GM18907 (cell line): ENCODE measurements at regions not wholly inside any gene's neighbourhood (a gene's known extent, or its start where the extent isn't known, plus 50 kb on each side); places are given as distances from the start of the nearest gene placed in this dataset.
"Not testable (repeated sequence)": the region's sequence is repeated elsewhere in the genome, so short reads cannot be mapped to it uniquely, and the experiment has no call there.

Experiments
- ATAC-seq: cut with Tn5 transposase; IDR thresholded peaks from one replicate; pipeline ENCODE4 v1.9.1; 2021; ENCODE audit warnings: mild to moderate bottlenecking, moderate library complexity; ENCODE audit not compliant: unreplicated experiment

DNA sequence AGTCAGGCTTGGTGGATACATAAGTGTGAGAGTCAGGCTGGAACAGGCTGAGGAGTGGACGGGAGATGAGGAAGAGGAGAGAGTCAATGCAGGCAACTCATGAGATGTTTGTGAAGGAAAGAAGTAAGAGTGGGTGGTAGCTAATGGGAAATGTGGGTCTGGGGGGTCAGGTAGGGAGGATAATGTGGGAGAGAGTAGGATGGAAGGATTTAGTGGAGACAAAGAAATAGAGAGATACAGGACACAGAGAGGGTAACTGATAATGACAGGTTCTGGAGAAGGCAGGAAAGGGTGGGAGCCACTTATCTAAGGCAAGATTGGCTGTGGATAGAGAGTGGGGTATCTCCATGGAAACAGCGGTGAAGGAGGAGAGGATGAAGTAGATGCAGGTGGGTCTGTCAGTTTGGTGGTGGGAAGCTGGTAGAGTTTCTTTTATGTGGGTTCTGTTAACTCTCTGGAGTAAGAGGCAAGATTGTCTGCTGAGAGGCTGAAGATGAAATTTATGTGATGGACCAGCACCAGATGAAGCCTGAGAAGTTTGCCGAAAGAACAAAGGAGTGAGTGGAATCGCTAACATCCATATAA lies 190.6 kb upstream of the SPRED2 start:
- ATAC-seq = no peak

DNA sequence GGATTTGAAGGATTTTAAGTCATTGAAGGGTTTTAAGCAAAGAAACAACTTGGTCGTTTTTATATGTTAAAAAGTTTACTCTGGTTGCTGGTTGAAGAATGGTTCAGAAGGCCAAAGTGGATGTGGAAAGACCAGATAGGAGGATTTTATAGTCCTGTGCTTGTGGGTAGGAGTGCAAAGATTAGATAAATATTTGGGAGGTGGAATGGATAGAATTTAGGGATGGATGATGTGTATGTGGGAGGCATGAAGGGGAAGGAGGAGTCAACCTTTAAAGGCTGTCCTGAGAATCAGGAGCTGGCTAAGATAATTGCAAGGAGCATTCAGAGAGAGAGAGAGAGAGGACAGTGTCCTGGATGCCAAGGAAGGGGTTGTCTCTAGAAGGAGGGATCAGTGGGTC lies 190.1 kb upstream of the SPRED2 start:
- ATAC-seq = no peak

DNA sequence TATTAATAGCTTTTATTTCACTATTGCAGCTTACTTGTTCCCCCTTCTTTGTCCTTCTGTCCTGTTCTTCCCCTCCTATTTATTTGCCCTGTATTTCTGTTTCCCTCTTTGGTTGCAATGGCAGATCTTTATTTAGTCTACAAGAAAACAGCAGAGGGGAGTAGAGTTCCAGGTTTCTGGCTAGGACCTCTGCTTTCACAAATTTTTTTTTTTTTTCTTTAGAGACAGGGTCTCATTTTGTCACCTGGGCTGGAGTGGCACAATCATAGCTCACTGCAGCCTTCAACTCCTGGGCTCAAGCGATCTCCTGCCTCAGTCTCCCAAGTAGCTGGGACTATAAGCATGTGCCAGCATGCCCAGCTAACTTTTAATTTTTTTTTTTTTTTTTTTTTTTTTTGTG lies 188.1 kb upstream of the SPRED2 start:
- ATAC-seq = no peak

DNA sequence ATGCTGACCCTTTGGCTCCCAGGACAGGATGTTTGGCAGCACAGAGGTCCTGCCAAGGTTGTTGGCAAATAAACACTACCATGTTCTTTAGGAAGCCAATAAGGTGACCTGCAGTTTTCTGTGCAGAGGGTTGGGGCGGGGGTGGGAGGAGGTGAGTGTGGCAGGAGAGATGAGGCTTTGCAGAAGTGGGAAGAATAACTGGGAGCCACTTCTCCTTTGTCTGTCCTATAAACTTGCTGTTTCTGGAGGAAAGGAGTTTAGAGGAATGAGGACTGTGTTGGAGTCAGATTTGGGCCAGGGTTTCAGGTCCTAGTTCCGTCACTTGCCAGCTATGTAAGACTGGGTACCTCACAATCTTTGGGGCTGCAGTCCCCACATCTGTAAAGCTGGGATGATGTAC lies 187.6 kb upstream of the SPRED2 start:
- no peak for ATAC-seq

DNA sequence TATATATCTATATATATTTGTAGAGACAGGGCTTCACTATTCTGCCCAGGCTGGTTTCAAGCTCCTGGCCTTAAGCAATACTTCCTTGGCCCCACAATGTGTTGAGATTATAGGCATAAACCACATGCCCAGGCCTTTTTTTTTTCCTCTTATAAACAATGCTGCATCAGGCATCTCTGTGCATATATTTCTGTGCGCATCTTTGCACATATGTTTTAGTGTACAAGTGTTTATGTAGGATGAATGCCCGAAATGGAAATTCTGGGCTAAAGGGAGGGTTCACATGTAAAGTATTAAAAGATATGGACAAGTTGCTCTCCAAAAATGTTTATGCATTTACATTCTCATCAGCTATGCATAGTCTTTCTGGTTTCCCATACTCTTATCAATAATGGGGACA lies 183.2 kb upstream of the SPRED2 start:
- no peak for ATAC-seq

DNA sequence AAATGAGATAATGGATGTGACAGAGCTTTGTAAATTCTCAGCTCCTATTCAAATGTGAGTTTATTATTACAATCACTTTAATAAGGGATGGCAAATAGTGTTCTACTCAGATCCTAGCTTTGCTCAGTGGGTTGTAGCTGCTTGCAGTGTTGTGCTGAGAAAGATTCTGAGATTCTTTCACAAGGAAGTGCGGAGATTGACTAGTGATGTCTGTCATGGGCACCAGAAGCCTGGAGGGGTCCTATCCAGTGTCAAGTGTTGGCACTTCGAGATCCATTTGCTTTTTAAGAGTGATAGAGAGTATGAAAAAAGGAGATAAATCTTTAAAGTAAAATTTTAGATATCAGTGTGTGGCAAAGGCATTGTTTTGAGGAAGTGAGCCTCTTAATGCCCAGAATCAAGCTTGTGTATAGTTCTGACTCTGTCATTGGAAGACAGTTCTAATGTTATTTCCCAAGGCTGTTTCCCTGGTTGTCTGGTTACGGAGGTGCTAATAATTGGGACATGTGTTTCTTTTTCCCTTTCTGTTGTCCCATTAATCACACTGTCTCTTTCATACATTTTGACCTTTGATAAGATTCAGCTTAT lies 181.7 kb upstream of the SPRED2 start:
- no peak for ATAC-seq

DNA sequence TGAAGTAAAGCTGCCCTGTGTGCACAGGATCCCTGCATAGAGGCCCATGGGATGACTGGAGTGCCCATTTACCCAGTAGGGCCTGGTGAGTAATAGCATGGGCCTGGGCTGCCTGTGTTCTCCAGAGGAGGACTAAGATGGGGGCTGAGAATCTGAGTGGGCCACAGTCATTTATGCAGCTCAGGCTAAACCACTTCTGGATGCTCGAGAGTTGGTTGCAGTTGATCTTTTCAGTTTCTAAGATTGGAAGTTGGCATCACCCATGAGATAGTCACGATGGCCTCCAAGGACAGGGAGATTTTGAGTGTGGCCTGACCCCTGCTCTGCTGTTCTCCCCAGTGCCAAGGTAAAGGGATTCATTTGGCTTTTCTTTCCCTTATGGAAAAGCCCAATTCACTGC lies 179.1 kb upstream of the SPRED2 start:
- ATAC-seq = no peak

DNA sequence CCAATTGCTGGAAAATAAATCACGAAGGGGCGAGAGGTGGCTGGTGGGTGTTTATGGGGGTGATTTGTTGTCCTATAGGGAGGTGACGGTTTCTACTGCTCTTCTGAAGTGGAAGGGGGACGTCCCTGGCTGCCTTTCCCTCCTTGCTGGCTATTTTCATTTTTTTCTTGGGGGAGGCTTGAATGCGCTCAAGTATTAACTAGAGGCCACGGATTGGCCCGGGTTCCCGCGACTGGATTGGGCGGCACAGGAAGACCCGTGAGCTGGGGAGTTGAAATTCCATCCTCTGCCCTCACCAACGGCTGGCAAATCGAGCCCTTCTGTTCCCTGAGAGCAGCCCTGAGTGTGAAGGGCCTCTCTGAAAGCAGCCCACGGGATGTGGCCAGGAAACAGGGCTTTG lies 176.5 kb upstream of the SPRED2 start:
- no peak for ATAC-seq

DNA sequence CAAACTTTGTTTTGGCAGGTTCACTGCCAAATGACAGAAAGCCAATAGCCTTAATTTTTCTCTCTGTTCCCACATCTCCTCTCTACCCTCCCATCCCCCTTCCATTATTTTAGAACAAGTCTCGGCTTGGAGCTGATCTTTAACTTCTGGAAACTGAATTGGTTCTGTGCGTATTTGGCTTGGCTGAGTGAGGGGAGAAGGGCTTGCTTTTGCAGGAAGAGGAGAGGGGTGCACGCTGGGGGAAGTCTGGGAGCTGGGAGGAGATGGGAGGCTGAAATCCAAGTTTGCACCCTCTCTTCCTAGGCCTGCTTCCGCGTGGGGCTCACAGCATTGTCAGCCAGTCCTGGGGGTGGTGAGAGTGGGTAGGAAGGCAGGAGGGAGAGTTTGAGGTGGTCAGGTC lies 176.1 kb upstream of the SPRED2 start:
- no peak for ATAC-seq

DNA sequence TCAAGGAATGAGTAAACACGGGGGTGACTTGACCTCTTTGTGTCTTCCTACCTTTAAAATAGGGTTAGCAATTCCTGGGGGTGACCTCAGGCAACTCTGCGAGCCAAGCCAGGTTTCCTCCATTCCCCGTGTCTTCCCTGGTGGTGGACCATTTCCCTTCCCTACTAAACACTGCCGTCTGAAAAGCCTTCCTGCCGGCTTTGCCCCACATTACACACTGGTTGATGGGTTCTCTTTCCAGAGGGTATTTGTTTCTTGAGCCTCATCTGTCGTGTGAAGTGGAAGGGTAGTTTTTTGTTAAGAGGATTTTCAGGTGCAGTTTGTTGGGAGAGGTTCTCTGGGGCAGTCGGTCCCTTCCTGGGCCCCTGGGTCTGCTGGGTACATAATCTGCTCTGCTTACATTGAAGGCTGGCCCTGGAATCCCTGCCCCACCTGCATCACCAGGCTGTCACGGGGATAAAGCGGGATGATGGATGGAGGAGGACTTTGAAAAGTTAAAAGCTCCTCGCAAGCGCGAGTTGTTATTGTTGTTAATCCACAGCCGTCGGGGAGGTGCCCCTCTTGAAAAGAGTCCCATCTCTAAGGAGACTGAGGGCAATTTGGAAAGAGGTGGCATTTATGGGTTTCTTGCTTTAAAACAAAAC lies 175.4 kb upstream of the SPRED2 start:
- no peak for ATAC-seq

DNA sequence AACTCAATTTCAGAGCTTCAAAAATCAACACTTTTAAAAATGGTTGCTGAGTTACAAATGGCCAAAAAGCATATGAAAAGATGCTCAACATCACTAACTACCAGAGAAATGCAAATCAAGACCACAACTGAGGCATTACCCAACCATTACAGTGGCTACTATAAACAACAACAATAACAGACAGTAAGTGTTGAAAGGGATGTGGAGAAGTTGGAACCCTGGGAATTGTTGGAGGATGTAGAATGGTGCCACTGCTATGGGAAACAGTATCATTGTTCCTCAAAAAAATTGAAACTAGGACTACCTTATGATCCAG lies 173.3 kb upstream of the SPRED2 start:
- no peak for ATAC-seq

DNA sequence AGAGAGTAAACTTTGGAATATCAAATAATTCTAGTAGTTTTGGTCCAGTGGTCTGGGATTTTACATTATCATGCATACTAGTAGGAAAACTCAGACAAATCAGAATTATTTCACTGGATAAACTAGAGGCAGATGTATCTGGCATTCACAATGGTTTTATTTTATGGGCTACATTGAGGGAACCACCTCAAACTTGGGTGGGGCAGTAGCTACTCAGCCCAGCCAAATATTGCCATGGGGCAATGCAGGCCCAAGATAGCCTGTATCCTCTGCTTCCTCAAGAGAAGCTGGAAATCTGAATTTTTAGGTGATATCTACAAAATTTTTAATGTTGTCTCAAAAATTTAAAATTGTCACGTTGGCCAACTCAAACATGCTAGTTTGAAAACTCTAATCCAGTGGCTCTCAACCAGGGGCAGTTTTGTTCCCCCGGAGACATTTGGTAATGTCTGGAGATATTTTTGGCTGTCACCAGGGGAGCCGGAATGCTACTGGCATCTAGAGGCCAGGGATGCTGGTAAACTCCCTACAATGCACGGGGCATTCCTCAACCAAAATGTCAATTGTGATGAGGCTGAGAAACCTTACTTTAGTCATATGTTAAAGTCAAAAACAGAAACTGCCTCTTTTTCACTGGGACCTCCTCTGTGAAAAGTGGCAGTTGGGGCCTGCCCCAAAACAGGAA lies 172.8 kb upstream of the SPRED2 start:
- no peak for ATAC-seq

DNA sequence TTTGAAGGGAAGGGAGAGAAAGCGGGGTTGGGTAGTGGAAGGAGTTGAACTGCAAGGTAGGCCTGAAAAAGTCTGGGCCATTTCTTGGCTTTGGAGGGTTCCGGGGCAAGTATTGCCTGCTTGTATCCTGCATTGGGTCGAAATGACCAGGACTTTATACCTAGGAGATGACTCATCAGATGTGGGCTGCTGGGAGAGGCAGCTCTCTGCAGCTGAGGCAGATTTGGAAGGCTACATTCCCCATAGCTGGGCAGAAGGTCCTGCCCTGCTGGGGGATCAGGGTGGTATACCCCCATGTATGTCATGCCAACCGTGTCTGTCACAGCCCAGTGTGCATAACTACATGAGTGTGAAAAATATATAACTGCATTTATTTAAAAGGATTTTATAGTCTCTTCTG lies 171.8 kb upstream of the SPRED2 start:
- ATAC-seq = no peak

DNA sequence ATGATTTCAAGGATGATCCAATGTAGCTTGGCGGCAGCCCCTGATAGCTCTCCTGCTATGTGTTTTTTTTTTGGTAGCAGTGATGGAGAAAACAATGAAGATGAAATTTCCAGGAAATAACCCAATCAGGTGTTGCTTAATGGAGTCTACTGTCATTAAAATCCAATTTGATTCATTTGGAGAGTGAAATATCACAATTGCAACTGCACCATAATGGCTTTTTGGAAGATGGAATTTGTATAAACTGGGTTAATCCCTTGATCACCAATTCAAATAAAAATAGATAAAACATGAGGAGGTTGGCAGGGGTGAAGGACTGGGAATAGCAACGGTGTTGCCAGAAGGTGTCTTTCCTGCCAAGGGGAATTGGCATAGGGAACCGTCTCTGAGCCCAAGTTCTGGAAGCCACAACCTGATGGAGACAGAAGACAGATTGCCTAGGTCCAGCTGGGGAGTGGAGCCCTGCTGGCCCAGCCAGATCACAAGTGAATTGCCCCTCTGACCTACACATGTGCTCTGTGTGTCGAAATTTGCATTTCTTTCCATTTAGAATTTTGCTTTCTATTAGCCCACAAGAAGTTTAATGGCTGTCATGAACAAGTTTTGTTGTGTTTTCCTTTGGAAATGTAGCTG lies 170.3 kb upstream of the SPRED2 start:
- no peak for ATAC-seq

DNA sequence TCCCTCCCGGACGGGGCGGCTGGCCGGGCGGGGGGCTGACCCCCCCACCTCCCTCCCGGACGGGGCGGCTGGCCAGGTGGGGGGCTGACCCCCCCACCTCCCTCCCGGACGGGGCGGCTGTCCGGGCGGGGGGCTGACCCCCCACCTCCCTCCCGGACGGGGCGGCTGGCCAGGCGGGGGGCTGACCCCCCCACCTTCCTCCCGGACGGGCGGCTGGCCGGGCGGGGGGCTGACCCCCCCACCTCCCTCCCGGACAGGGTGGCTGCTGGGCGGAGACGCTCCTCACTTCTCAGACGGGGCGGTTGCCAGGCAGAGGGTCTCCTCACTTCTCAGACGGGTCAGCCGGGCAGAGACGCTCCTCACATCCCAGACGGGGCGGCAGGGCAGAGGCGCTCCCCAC lies 168.5 kb upstream of the SPRED2 start:
- not testable (repeated sequence) for ATAC-seq

DNA sequence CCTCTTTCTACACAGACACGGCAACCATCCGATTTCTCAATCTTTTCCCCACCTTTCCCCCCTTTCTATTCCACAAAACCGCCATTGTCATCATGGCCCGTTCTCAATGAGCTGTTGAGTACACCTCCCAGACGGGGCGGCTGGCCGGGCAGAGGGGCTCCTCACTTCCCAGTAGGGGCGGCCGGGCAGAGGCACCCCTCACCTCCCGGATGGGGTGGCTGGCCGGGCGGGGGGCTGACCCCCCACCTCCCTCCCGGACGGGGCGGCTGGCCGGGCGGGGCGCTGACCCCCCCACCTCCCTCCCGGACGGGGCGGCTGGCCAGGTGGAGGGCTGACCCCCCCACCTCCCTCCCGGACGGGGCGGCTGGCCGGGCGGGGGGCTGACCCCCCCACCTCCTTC lies 168.0 kb upstream of the SPRED2 start:
- ATAC-seq = not testable (repeated sequence)

DNA sequence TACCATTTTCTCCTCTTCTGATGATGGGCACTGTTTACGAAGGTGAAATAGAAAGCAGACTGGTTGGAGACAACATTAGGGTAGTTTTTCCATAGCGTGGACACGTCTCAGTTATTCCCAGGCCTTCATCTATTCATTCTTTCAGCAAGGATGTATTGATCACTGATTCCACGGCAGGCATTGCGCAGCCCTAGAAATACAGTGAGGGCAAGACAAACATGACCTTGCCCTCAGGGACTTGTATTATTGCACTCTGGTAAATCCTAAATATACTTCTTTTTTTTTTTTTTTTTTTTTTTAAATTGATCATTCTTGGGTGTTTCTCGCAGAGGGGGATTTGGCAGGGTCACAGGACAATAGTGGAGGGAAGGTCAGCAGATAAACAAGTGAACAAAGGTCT lies 167.3 kb upstream of the SPRED2 start:
- no peak for ATAC-seq

DNA sequence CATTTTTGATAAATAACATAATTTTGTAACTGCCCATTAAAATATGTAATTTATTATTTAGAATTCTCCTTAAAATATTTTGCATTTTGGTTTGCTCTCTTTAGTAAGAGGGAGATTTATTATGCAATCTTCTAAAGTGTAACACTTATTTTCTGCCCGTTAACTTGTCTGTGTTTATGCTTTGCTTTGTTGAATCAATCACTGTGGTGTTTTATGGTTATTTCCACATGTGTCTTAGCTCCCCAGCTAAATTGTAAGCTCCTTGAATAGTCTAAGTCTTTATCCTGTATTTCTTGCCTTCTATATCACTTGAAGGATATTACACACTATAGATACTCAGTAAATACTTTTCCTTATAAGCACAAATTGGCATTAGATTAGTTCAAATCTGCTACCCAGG lies 166.6 kb upstream of the SPRED2 start:
- no peak for ATAC-seq

DNA sequence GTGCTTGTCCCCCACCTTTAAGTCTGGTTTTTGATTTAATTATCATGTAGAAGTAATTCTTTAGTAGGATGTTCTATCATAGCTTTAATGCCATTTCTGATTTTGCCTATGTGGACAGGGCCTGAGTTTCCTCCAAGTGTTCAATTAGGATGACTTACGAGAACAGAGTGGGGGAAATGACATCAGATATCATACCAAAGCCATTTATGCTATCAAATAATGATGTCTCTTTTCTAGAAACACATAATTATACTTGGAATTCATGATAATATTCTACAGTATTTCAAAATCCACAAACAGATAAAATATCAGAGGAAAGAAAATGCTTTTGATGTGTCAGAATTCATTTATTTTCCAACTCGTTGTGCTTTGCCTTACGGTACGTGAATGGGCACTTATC lies 165.9 kb upstream of the SPRED2 start:
- no peak for ATAC-seq

DNA sequence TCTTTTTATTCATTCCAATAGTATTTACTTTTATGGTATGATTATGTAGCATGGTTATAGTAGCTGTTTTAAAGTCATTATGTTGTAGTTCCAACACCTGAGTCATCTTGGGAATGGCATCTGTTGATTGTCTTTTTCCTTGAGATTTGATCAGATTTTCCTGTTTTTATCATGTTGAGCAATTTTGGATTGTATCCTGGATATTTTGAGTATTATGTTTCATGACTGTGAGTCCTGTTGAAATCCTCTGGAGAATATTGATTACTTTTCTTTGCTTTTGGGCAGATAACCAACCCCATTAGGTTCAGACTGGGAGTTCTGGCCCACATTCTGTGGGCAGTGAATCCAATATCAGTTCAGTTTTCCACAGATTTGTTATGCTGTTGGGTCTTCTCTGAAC lies 163.2 kb upstream of the SPRED2 start:
- ATAC-seq = no peak

DNA sequence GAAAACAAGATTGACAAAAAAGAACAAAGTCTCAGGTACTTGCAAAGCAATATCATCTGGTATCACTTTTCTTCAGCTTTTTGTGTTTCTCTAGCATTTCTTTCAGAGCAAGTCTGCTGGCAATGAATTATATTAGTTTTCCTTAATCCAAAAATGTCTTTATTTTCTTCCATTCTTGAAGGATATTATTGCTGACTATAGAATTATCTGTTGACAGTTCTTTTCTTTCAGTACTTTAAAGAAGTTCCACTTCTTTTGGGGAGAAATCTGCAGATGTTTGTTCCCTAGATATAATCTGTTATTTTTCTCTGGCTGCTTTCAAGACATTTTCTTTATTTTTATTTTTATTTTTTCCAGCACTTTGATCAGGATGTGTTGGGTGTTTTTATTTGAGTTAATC lies 161.8 kb upstream of the SPRED2 start:
- no peak for ATAC-seq

DNA sequence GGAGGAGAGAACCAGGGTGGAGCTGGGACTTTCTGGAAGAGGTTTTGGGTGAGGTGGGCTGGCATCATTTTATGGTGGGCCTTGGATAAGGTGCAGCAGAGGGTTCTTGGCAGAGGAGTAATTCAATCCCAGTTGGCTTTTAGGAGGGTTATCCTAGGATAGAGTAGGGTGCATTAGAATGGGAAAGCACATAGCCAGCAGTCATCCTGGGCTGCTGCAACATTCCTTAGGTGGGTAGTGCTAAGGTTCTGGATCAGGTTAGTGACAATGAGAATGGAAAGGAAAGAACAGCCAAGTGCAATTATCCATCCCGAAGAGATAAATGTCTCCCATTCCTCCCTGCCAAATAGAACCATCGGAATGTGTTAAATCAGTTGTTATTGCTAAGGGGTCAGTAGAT lies 157.3 kb upstream of the SPRED2 start:
- no peak for ATAC-seq
